C4-2B (cell line): ENCODE measurements at regions not wholly inside any gene's neighbourhood (a gene's known extent, or its start where the extent isn't known, plus 50 kb on each side); places are given as distances from the start of the nearest gene placed in this dataset.

Experiments
- CTCF ChIP-seq: fragments of 450-650 bp; conservative IDR thresholded peaks from 2 replicates; pipeline ENCODE4 v1.5.1; 2017; ENCODE audit warnings: mild to moderate bottlenecking
- ZFX ChIP-seq: fragments of 450-650 bp; IDR thresholded peaks from 2 replicates; pipeline ENCODE4 v1.6.1; 2017

DNA sequence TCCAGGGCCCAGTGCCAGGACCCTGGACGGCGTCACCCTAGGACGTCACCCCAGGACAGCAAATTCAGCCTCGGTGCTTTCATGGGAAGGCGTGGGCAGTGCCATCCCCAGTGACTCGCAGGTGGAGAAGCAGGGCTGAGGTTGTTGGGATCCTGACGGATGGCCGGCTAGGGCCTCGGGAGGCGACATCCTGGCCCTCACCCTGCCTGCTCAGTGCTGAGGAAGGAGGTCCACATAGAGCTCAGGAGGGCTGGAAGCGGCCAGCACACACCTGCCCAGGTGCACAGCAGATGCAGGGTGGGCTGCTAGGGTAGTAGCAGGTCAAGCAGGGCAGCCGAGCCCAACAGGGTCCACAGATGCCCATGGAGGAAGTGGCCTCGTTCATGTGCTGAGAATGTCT lies 482.0 kb upstream of the SALL3 start:
- TF ChIP-seq ZFX (no peak), CTCF (no peak)
